ENCODE measurements at regions not wholly inside any gene's neighbourhood (a gene's known extent, or its start where the extent isn't known, plus 50 kb on each side); places are given as distances from the start of the nearest gene placed in this dataset.

DNA sequence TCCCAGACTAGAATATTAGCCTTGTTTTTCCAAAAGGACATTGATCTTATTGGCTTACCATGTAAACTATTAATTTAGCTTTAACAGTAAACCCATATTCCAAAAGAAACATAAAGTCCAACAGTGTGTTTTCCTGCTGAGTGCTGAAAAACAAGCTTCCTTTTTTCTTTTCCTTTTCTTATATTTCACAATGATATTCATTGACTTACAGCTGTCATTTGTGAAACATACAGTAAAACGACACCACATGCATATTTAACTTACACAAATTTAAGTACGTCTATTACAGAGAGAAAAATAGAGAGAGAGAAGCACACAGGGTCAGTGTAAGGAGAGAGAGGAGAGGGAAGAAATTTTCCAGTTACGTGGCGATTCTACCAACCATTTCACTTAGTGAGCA, 543.9 kb upstream of the JARID2 start:
- CTCF ChIA-PET (ENCODE audit: low intra/inter-chr PET ratio, low total read pairs) = no interaction called here
- Histone ChIP-seq H3K79me2 (ENCODE audit: insufficient read depth, low read length) (no peaks in the 10 kb centered on the region), H3K4me2 (ENCODE audit: low read depth, low read length) (no peak overlapping the region), H3K27ac (ENCODE audit: extremely low read length, insufficient read depth, low read length) (no peak overlapping the region), H3K4me3 (replicated peaks in 1 of 3; ENCODE audit: insufficient read depth in 1 of 3, low read depth in 2 of 3, low read length in 3 of 3) (no peak overlapping the region), H3K9me3 (ENCODE audit: low read length) (no peaks in the 10 kb centered on the region), H3K9ac (ENCODE audit: insufficient read depth, low read depth, low read length) (no peak overlapping the region), H3K27me3 (ENCODE audit: control insufficient read depth in 1 of 2, insufficient read depth in 2 of 2, low read length in 2 of 2) (no peaks in the 10 kb centered on the region), H2AFZ (ENCODE audit: low read length) (no peak overlapping the region), H3K4me1 (ENCODE audit: insufficient read depth, low read length) (no peaks in the 10 kb centered on the region), H3K36me3 (replicated peaks in 1 of 2; ENCODE audit: control insufficient read depth in 1 of 2, insufficient read depth in 2 of 2, low read length in 2 of 2) (no peaks in the 10 kb centered on the region), H4K20me1 (ENCODE audit: insufficient read depth, low read length) (no peaks in the 10 kb centered on the region)
- in situ Hi-C loops (cut with HindIII; ENCODE audit: extremely low pct_ligation_motif_present, low pct_unique_long_range_greater_than_20kb) = no loop called here
- ATAC-seq (no peak), DNase-seq (ENCODE audit: low spot score) (no peak), FAIRE-seq (no peak)
- WGBS (ENCODE audit: low lambda C conversion rate) = 48% methylated on average over 4 of the region's 4 CpGs
- TF ChIP-seq ZFP1 (CRISPR knock-in tag; IDR thresholded peaks at IDR 0.05) = no peak
- TF ChIP-seq, protein P1, sequence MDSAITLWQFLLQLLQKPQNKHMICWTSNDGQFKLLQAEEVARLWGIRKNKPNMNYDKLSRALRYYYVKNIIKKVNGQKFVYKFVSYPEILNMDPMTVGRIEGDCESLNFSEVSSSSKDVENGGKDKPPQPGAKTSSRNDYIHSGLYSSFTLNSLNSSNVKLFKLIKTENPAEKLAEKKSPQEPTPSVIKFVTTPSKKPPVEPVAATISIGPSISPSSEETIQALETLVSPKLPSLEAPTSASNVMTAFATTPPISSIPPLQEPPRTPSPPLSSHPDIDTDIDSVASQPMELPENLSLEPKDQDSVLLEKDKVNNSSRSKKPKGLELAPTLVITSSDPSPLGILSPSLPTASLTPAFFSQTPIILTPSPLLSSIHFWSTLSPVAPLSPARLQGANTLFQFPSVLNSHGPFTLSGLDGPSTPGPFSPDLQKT (CRISPR knock-in tag; IDR thresholded peaks at IDR 0.05; ENCODE audit: borderline replicate concordance) = no peak
- no peak for TF ChIP-seq NFKB2 (CRISPR knock-in tag; IDR thresholded peaks at IDR 0.05; ENCODE audit: borderline replicate concordance)
- TF ChIP-seq HOXA7 (CRISPR knock-in tag; IDR thresholded peaks at IDR 0.05) = no peak
- TF ChIP-seq FOSL1 (CRISPR knock-in tag; IDR thresholded peaks at IDR 0.05; ENCODE audit: borderline replicate concordance) = no peak
- no peak for TF ChIP-seq STAT5B (CRISPR knock-in tag; IDR thresholded peaks at IDR 0.05)
- TF ChIP-seq LCORL (IDR thresholded peaks at IDR 0.05) = no peak
- TF ChIP-seq LCORL (CRISPR knock-in tag; IDR thresholded peaks at IDR 0.05) = no peak
- POLR2A ChIA-PET = no interaction called here
- no TSS peak for BruUV-seq (replicated peaks)
- intact Hi-C loops (cut with micrococcal nuclease; ENCODE audit: unreplicated experiment) = no loop called here

DNA sequence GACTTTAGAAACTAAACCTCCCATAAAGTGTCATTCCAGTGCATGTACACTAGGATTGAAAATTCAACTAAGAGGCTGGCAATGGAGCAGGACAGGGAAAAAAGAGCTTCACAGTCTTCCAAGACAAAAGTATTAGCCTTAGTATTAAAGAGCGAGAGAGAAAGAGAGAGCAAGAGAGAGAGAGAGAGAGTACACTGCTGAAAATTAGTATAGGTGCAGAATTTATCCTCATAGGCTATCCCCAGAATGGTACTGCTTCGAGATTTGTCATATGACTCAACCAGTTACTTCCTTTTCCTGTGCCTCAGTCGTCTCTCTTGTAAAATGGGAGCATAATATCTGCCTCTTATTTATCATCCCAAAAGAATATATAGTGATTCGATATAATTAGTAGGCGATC, 543.2 kb upstream of the JARID2 start:
- TF ChIP-seq ZSCAN12 (CRISPR knock-in tag; IDR thresholded peaks at IDR 0.05) = no peak
- no peak for TF ChIP-seq ZNF652 (CRISPR knock-in tag; IDR thresholded peaks at IDR 0.05; ENCODE audit: borderline replicate concordance, low read depth)
- no peak for TF ChIP-seq CEBPB (IDR thresholded peaks at IDR 0.05; ENCODE audit: borderline replicate concordance, low read depth, low read length)
- 56% methylated on average over 5 of the region's 5 CpGs for WGBS (ENCODE audit: low lambda C conversion rate)
- H3K4me3 ChIP-seq (replicated peaks in 1 of 3; ENCODE audit: insufficient read depth in 1 of 3, low read depth in 2 of 3, low read length in 3 of 3) = no peak overlapping the region
- ATAC-seq (no peak), DNase-seq (ENCODE audit: low spot score) (no peak), FAIRE-seq (no peak)
- no peaks in the 10 kb centered on the region for H3K79me2 ChIP-seq (ENCODE audit: insufficient read depth, low read length)
- no peaks in the 10 kb centered on the region for H3K9me3 ChIP-seq (ENCODE audit: low read length)
- intact Hi-C loops (cut with micrococcal nuclease; ENCODE audit: unreplicated experiment) = no loop called here
- no peak overlapping the region for H3K9ac ChIP-seq (ENCODE audit: insufficient read depth, low read depth, low read length)
- in situ Hi-C loops (cut with HindIII; ENCODE audit: extremely low pct_ligation_motif_present, low pct_unique_long_range_greater_than_20kb) = no loop called here
- no peaks in the 10 kb centered on the region for H3K36me3 ChIP-seq (replicated peaks in 1 of 2; ENCODE audit: control insufficient read depth in 1 of 2, insufficient read depth in 2 of 2, low read length in 2 of 2)
- H3K27me3 ChIP-seq (ENCODE audit: control insufficient read depth in 1 of 2, insufficient read depth in 2 of 2, low read length in 2 of 2) = no peaks in the 10 kb centered on the region
- no peaks in the 10 kb centered on the region for H3K4me1 ChIP-seq (ENCODE audit: insufficient read depth, low read length)
- no TSS peak for BruUV-seq (replicated peaks)
- ChIA-PET POLR2A (no interaction called here), CTCF (ENCODE audit: low intra/inter-chr PET ratio, low total read pairs) (no interaction called here)
- no peak overlapping the region for H3K27ac ChIP-seq (ENCODE audit: extremely low read length, insufficient read depth, low read length)
- no peak overlapping the region for H2AFZ ChIP-seq (ENCODE audit: low read length)
- no peak overlapping the region for H3K4me2 ChIP-seq (ENCODE audit: low read depth, low read length)
- H4K20me1 ChIP-seq (ENCODE audit: insufficient read depth, low read length) = no peaks in the 10 kb centered on the region

Data from HepG2 (cell line).